HFFc6 (cell line): ENCODE measurements at regions not wholly inside any gene's neighbourhood (a gene's known extent, or its start where the extent isn't known, plus 50 kb on each side); places are given as distances from the start of the nearest gene placed in this dataset.

Experiments used
- DNase-seq: peaks from one replicate; pipeline ENCODE4 v3.0.0-alpha.2; 2018
- H3K27ac Mint-ChIP-seq: 2 replicates; pipeline ENCODE4 v1.8.0; 2020; ENCODE audit warnings: mild to moderate bottlenecking, mixed read lengths
- H3K27me3 Mint-ChIP-seq: 2 replicates; pipeline ENCODE4 v1.8.0; 2021; ENCODE audit warnings: mild to moderate bottlenecking, moderate library complexity, mixed read lengths; ENCODE audit not compliant: insufficient read depth
- H3K36me3 Mint-ChIP-seq: 2 replicates; pipeline ENCODE4 v1.8.0; 2021; ENCODE audit warnings: low read depth, mixed read lengths
- H3K4me1 Mint-ChIP-seq: 2 replicates; pipeline ENCODE4 v1.8.0; 2020; ENCODE audit warnings: low read depth, mixed read lengths
- H3K4me3 Mint-ChIP-seq: 2 replicates; pipeline ENCODE4 v1.8.0; 2020; ENCODE audit warnings: mild to moderate bottlenecking, moderate library complexity, mixed read lengths
- H3K9me3 Mint-ChIP-seq: 2 replicates; pipeline ENCODE4 v1.8.0; 2020; ENCODE audit warnings: mild to moderate bottlenecking, mixed read lengths
- CTCF ChIP-seq: fragments of 200-600 bp; sonication (generic); IDR thresholded peaks from 2 replicates; pipeline ENCODE4 v1.5.0; 2021; ENCODE audit warnings: antibody characterized with exemption, mild to moderate bottlenecking

- TF ChIP-seq CTCF: no peak
- Mint-ChIP-seq H3K27me3 (peaks cover 5% of the 10 kb centered on the region), H3K4me3 (no peak overlapping the region), H3K27ac (no peak overlapping the region), H3K4me1 (peaks cover 78% of the 10 kb centered on the region), H3K9me3 (peaks cover 13% of the 10 kb centered on the region), H3K36me3 (peaks cover 19% of the 10 kb centered on the region; the same call in 1 of the 2 replicates)
- peak; percentile 28 for DNase-seq
Observed at GRCh38 chr5:15023846-15024245, 152.3 kb upstream of the ANKH start.

GRCh38 chr5:15023266-15023665 is 151.7 kb upstream of the ANKH start:
- Mint-ChIP-seq H3K36me3 (peaks cover 22% of the 10 kb centered on the region; the same call in 1 of the 2 replicates), H3K27me3 (peaks cover 5% of the 10 kb centered on the region), H3K4me3 (no peak overlapping the region), H3K4me1 (peaks cover 83% of the 10 kb centered on the region), H3K27ac (no peak overlapping the region), H3K9me3 (peaks cover 18% of the 10 kb centered on the region)
- DNase-seq: no peak
- no peak for TF ChIP-seq CTCF

- Mint-ChIP-seq H3K4me1 (peaks cover 76% of the 10 kb centered on the region), H3K27ac (peak overlapping the region; percentile 82), H3K27me3 (no peaks in the 10 kb centered on the region; the same call in none of the 2 replicates), H3K4me3 (peak overlapping the region; percentile 67), H3K9me3 (peaks cover 18% of the 10 kb centered on the region), H3K36me3 (peaks cover 27% of the 10 kb centered on the region)
- no peak for TF ChIP-seq CTCF
- peak; percentile 87 for DNase-seq
Observed at GRCh38 chr5:15021266-15022046, 149.9 kb upstream of the ANKH start.

GRCh38 chr5:15020736-15021135 is 149.2 kb upstream of the ANKH start:
- peaks cover 27% of the 10 kb centered on the region for H3K36me3 Mint-ChIP-seq
- no peak for DNase-seq
- H3K27ac Mint-ChIP-seq: peak overlapping the region; percentile 82
- no peaks in the 10 kb centered on the region; the same call in none of the 2 replicates for H3K27me3 Mint-ChIP-seq
- H3K4me3 Mint-ChIP-seq: peak overlapping the region; percentile 67
- peaks cover 76% of the 10 kb centered on the region for H3K4me1 Mint-ChIP-seq
- TF ChIP-seq CTCF: no peak
- H3K9me3 Mint-ChIP-seq: peaks cover 18% of the 10 kb centered on the region

- Mint-ChIP-seq H3K27ac (peak overlapping the region; percentile 64), H3K27me3 (no peaks in the 10 kb centered on the region), H3K9me3 (peaks cover 5% of the 10 kb centered on the region; the same call in 1 of the 2 replicates), H3K4me1 (peaks cover 58% of the 10 kb centered on the region), H3K4me3 (peak overlapping the region; percentile 40), H3K36me3 (peaks cover 9% of the 10 kb centered on the region)
- DNase-seq: peak; percentile 12
- TF ChIP-seq CTCF: no peak
Observed at GRCh38 chr5:15014809-15015208, 143.2 kb upstream of the ANKH start.
